ENCODE measurements at regions not wholly inside any gene's neighbourhood (a gene's known extent, or its start where the extent isn't known, plus 50 kb on each side); places are given as distances from the start of the nearest gene placed in this dataset.

GRCh38 chr3:194828926-194829325, 143.2 kb downstream of the FAM43A start:
- TF ChIP-seq, protein P1, sequence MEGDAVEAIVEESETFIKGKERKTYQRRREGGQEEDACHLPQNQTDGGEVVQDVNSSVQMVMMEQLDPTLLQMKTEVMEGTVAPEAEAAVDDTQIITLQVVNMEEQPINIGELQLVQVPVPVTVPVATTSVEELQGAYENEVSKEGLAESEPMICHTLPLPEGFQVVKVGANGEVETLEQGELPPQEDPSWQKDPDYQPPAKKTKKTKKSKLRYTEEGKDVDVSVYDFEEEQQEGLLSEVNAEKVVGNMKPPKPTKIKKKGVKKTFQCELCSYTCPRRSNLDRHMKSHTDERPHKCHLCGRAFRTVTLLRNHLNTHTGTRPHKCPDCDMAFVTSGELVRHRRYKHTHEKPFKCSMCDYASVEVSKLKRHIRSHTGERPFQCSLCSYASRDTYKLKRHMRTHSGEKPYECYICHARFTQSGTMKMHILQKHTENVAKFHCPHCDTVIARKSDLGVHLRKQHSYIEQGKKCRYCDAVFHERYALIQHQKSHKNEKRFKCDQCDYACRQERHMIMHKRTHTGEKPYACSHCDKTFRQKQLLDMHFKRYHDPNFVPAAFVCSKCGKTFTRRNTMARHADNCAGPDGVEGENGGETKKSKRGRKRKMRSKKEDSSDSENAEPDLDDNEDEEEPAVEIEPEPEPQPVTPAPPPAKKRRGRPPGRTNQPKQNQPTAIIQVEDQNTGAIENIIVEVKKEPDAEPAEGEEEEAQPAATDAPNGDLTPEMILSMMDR (IDR thresholded peaks at IDR 0.05) = no peak
- TF ChIP-seq MXI1 (IDR thresholded peaks at IDR 0.05; ENCODE audit: low read depth, low read length) (no peak), RFX5 (IDR thresholded peaks at IDR 0.05; ENCODE audit: low read length) (no peak), REST (IDR thresholded peaks at IDR 0.05; ENCODE audit: low read depth, low read length) (no peak), SMC3 (IDR thresholded peaks at IDR 0.05; ENCODE audit: low read depth, low read length) (no peak), EZH2phosphoT487 (IDR thresholded peaks at IDR 0.05; ENCODE audit: borderline replicate concordance, low read depth) (no peak), RCOR1 (IDR thresholded peaks at IDR 0.05; ENCODE audit: low read length) (no peak), PBX3 (IDR thresholded peaks at IDR 0.05) (no peak), GABPA (IDR thresholded peaks at IDR 0.05; ENCODE audit: low read depth) (no peak), TCF12 (IDR thresholded peaks at IDR 0.05) (no peak), EP300 (IDR thresholded peaks at IDR 0.05; ENCODE audit: borderline replicate concordance in 1 of 2, low read depth in 1 of 2, low read length in 1 of 2) (no peak), RAD21 (IDR thresholded peaks at IDR 0.05; ENCODE audit: low read length) (no peak), YY1 (IDR thresholded peaks at IDR 0.05; ENCODE audit: low read depth) (no peak)
- TF ChIP-seq, protein P2, sequence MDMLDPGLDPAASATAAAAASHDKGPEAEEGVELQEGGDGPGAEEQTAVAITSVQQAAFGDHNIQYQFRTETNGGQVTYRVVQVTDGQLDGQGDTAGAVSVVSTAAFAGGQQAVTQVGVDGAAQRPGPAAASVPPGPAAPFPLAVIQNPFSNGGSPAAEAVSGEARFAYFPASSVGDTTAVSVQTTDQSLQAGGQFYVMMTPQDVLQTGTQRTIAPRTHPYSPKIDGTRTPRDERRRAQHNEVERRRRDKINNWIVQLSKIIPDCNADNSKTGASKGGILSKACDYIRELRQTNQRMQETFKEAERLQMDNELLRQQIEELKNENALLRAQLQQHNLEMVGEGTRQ (IDR thresholded peaks at IDR 0.05; ENCODE audit: borderline replicate concordance, low read depth, low read length) = no peak
